Smooth muscle cell of the brain vasculature (primary cell): ENCODE measurements at regions not wholly inside any gene's neighbourhood (a gene's known extent, or its start where the extent isn't known, plus 50 kb on each side); places are given as distances from the start of the nearest gene placed in this dataset.

ENCODE experiments used
- DNase-seq: peaks from one replicate; pipeline ENCODE4 v3.0.0-alpha.2; 2012; ENCODE audit warnings: low read depth, low spot score

DNA sequence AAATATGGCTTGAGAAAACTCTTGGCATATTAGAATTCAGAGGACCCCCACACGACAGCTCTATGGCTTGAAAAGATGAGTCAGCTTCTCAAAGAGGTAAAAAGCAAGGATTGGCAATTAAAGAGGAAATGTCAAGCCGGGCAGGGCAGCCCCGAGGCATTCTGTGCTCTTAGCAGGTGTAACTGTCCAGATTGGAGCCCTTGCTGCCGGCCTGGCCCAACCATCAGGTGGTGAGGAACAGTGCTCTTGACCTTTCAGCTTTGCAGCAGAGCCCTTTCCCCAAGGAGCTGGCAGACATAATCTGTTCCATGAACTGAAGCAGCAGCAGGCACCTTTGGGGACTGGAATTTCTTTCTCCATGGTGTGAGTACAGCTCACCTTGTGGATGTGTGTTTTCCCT is 287.8 kb downstream of the UTP18 start:
- DNase-seq: no peak

- DNase-seq: no peak
Observed at GRCh38 chr17:51555153-51555552, 294.8 kb downstream of the UTP18 start.

GRCh38 chr17:51559778-51560177 is 299.4 kb downstream of the UTP18 start:
- DNase-seq: no peak

DNA sequence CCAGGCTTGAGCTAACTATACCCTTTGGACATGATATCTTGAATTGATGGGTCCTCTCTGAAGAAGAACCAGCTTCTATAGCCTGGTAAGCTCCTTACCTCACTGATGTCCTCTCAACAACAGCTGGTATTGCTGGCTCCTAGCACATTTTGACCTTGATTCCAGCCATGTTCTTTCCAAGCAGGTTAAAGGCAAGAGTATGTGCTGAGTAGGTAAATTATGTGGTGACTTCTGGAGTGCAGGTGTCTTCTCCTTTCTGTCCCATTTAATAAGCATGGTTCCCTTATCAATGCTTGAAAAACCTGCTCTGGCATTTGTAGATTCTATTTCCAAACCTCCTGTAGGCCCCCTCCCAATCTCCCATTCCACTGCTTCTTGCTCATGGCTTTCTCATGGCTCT is 300.1 kb downstream of the UTP18 start:
- DNase-seq: no peak

GRCh38 chr17:51563961-51564360 is 303.6 kb downstream of the UTP18 start:
- no peak for DNase-seq

DNA sequence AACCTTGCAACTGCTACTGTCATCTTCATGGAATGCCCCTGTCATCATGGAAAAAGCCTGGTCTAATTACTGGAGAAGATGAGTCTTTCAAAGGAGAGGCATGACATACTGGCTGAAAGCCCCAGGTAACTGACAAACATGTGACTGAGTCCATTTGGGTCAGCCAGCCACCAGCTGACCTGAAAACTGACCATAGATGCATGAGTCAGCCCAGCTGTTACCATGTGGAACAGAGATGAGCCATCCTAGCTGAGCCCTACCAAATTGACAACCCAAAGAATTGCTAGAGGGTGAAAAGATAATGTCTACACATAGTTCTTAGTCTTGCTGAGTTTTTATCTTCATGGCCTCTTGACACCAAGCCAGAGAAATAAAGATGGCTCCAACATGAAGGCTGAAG is 311.8 kb downstream of the UTP18 start:
- no peak for DNase-seq
